Caco-2 (cell line): ENCODE measurements at regions not wholly inside any gene's neighbourhood (a gene's known extent, or its start where the extent isn't known, plus 50 kb on each side); places are given as distances from the start of the nearest gene placed in this dataset.

Experiments used
- BruUV-seq: library from RNA; stranded (reverse); fragments of 400-500 nt; replicated peaks from 2 replicates; lab custom pipeline; 2021; lab: Mats Ljungman, UMichigan
- CTCF ChIA-PET: fragments of 300-600 bp; sonication (Branson Sonifier 250); formaldehyde crosslinking; loops from one replicate; lab custom pipeline; 2022; ENCODE audit warnings: antibody characterized with exemption; lab: Charles Lee
- POLR2A ChIA-PET: fragments of 300-600 bp; sonication (Branson Sonifier 250); formaldehyde crosslinking; loops from one replicate; lab custom pipeline; 2022; ENCODE audit warnings: antibody characterized with exemption; lab: Charles Lee
- DNase-seq, 2 experiments: peaks; one replicate each; pipeline versions ENCODE4 v3.0.0 to v3.0.0-alpha.2; 2020 to 2022
- H3K27me3 ChIP-seq: replicated peaks from 2 replicates; pipeline ENCODE4 v1.6.0; 2011; ENCODE audit warnings: low read length; ENCODE audit not compliant: control insufficient read depth, insufficient read depth
- H3K36me3 ChIP-seq: 2 replicates; pipeline ENCODE4 v1.5.1; 2011; ENCODE audit warnings: low read length; ENCODE audit not compliant: control insufficient read depth, insufficient read depth
- H3K4me1 ChIP-seq: fragments of 250-450 bp; sonication (Bioruptor Pico); 2 replicates; pipeline ENCODE4 v1.5.1; 2020; ENCODE audit warnings: mild to moderate bottlenecking
- H3K4me3 ChIP-seq: 2 replicates; pipeline ENCODE4 v1.5.1; 2011; ENCODE audit warnings: low read depth, mild to moderate bottlenecking, control low read depth, low read length
- H3K9me3 ChIP-seq: fragments of 250-450 bp; sonication (Bioruptor Pico); 2 replicates; pipeline ENCODE4 v1.5.1; 2020; ENCODE audit warnings: mild to moderate bottlenecking, moderate library complexity
- H3K27ac Mint-ChIP-seq: one replicate; pipeline ENCODE4 v1.8.0; 2022; ENCODE audit warnings: mixed read lengths; ENCODE audit not compliant: unreplicated experiment
- H3K27me3 Mint-ChIP-seq: one replicate; pipeline ENCODE4 v1.8.0; 2022; ENCODE audit warnings: mixed read lengths; ENCODE audit not compliant: insufficient read depth, unreplicated experiment
- H3K36me3 Mint-ChIP-seq: one replicate; pipeline ENCODE4 v1.8.0; 2022; ENCODE audit warnings: mild to moderate bottlenecking, mixed read lengths; ENCODE audit not compliant: insufficient read depth, unreplicated experiment
- H3K4me1 Mint-ChIP-seq: one replicate; pipeline ENCODE4 v1.8.0; 2022; ENCODE audit warnings: low read depth, mixed read lengths; ENCODE audit not compliant: unreplicated experiment
- H3K4me3 Mint-ChIP-seq: one replicate; pipeline ENCODE4 v1.8.0; 2022; ENCODE audit warnings: mild to moderate bottlenecking, moderate library complexity, mixed read lengths; ENCODE audit not compliant: unreplicated experiment
- H3K9me3 Mint-ChIP-seq: one replicate; pipeline ENCODE4 v1.8.0; 2022; ENCODE audit warnings: mixed read lengths; ENCODE audit not compliant: unreplicated experiment
- intact Hi-C: fragments of 100-400 bp; cut with micrococcal nuclease; formaldehyde crosslinking; loops from one replicate; pipeline ENCODE4 v1.10.0; 2022; ENCODE audit not compliant: unreplicated experiment
- TF ChIP-seq, protein P1 (sequence below), 2 experiments: fragments of 200-600 bp in 1 of 2; IDR thresholded peaks; 1 replicate in 1 of 2; 2 replicates in 1 of 2; pipeline versions ENCODE4 v1.5.1 to v1.8.0; 2011 to 2022; ENCODE audit warnings: antibody characterized with exemption in 1 of 2, control low read depth in 1 of 2, inconsistent platforms in 1 of 2, low read depth in 1 of 2, low read length in 1 of 2, mild to moderate bottlenecking in 1 of 2, moderate library complexity in 1 of 2; ENCODE audit not compliant: insufficient read depth in 1 of 2, severe bottlenecking in 1 of 2, unreplicated experiment in 1 of 2

GRCh38 chr7:153030976-153031375 is 271.4 kb downstream of the ACTR3B start:
- ChIA-PET POLR2A (no interaction called here), CTCF (no interaction called here)
- Mint-ChIP-seq H3K4me3 (no peak overlapping the region), H3K4me1 (no peaks in the 10 kb centered on the region), H3K9me3 (no peaks in the 10 kb centered on the region), H3K36me3 (no peaks in the 10 kb centered on the region), H3K27me3 (peaks cover 5% of the 10 kb centered on the region), H3K27ac (no peak overlapping the region)
- Histone ChIP-seq H3K9me3 (no peaks in the 10 kb centered on the region), H3K4me3 (no peak overlapping the region), H3K36me3 (no peaks in the 10 kb centered on the region), H3K4me1 (no peaks in the 10 kb centered on the region), H3K27me3 (no peaks in the 10 kb centered on the region)
- no peak for DNase-seq
- intact Hi-C loops: no loop called here
- no TSS peak for BruUV-seq
- TF ChIP-seq, protein P1, sequence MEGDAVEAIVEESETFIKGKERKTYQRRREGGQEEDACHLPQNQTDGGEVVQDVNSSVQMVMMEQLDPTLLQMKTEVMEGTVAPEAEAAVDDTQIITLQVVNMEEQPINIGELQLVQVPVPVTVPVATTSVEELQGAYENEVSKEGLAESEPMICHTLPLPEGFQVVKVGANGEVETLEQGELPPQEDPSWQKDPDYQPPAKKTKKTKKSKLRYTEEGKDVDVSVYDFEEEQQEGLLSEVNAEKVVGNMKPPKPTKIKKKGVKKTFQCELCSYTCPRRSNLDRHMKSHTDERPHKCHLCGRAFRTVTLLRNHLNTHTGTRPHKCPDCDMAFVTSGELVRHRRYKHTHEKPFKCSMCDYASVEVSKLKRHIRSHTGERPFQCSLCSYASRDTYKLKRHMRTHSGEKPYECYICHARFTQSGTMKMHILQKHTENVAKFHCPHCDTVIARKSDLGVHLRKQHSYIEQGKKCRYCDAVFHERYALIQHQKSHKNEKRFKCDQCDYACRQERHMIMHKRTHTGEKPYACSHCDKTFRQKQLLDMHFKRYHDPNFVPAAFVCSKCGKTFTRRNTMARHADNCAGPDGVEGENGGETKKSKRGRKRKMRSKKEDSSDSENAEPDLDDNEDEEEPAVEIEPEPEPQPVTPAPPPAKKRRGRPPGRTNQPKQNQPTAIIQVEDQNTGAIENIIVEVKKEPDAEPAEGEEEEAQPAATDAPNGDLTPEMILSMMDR (IDR thresholded peaks at IDR 0.05; ENCODE audit: insufficient read depth in 1 of 2, low read depth in 1 of 2, low read length in 1 of 2, severe bottlenecking in 1 of 2, unreplicated experiment in 1 of 2): no peak

DNA sequence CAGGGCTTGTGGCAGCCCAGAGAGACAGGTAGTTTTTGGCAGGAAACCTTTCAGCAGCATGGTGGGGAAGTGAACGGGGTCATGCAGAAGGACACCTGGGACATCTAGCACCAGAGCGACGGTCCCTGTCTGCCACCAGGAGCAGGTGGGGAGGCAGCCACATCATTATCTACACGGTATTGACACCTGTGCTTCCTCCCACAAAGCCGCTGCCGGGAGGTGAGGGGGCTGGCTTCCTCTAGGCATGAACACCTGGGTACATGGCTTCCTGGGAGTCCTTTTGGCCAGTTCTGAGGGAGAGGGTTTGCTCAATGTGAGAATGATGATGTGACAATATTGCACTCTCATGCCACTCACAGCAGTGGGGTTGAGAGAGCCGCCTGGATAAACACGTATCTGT is 275.2 kb downstream of the ACTR3B start:
- Mint-ChIP-seq H3K4me3 (no peak overlapping the region), H3K27me3 (peaks cover 5% of the 10 kb centered on the region), H3K27ac (no peak overlapping the region), H3K36me3 (no peaks in the 10 kb centered on the region), H3K4me1 (no peaks in the 10 kb centered on the region), H3K9me3 (no peaks in the 10 kb centered on the region)
- Histone ChIP-seq H3K36me3 (no peaks in the 10 kb centered on the region), H3K4me1 (no peaks in the 10 kb centered on the region), H3K27me3 (no peaks in the 10 kb centered on the region), H3K9me3 (no peaks in the 10 kb centered on the region), H3K4me3 (no peak overlapping the region)
- TF ChIP-seq, protein P1 (IDR thresholded peaks at IDR 0.05; ENCODE audit: insufficient read depth in 1 of 2, low read depth in 1 of 2, low read length in 1 of 2, severe bottlenecking in 1 of 2, unreplicated experiment in 1 of 2): no peak
- BruUV-seq: no TSS peak
- DNase-seq: no peak
- intact Hi-C loops: no loop called here
- CTCF ChIA-PET: no interaction called here
- POLR2A ChIA-PET: no interaction called here

DNA sequence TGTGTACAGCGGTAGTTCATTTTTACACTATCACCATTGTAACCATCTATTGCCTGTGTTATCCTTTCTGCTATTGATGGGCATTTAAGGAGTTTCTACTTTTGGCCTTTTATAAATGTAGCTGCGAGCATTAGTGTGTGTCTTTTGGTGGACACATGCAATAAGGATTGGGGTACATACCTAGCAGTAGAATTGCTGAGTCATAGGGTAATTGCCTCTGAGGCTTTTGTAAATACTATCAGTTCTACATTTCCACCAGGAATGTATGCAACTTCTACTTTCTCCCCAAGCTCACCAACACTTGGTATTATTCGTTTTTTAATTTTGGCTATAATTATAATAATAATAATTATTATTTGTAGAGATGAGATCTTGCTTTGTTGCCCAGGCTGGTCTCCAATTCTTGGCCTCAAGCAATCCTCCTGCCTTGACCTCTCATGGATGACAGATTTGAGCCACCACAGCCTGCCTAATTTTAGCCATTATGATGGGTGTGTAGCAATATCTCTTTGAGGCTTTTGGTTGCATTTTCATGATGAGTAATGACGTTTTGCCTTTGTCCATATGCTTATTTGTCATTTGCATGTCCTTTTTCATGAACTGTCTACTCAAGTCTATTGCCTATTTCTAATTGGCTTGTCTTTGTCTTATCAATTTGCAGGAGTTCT is 277.0 kb downstream of the ACTR3B start:
- no peak overlapping the region for H3K27ac Mint-ChIP-seq
- POLR2A ChIA-PET: no interaction called here

More for the DNA sequence above, 277.0 kb downstream of the ACTR3B start:
- TF ChIP-seq, protein P1 (IDR thresholded peaks at IDR 0.05; ENCODE audit: insufficient read depth in 1 of 2, low read depth in 1 of 2, low read length in 1 of 2, severe bottlenecking in 1 of 2, unreplicated experiment in 1 of 2): no peak
- BruUV-seq: no TSS peak
- Histone ChIP-seq H3K36me3 (no peaks in the 10 kb centered on the region), H3K4me3 (no peak overlapping the region), H3K9me3 (no peaks in the 10 kb centered on the region), H3K4me1 (no peaks in the 10 kb centered on the region), H3K27me3 (no peaks in the 10 kb centered on the region)
- Mint-ChIP-seq H3K36me3 (no peaks in the 10 kb centered on the region), H3K4me3 (no peak overlapping the region), H3K9me3 (no peaks in the 10 kb centered on the region), H3K4me1 (no peaks in the 10 kb centered on the region), H3K27me3 (peaks cover 5% of the 10 kb centered on the region)
- intact Hi-C loops: no loop called here
- CTCF ChIA-PET: no interaction called here
- no peak for DNase-seq
